HG02852 (cell line): ENCODE measurements at regions not wholly inside any gene's neighbourhood (a gene's known extent, or its start where the extent isn't known, plus 50 kb on each side); places are given as distances from the start of the nearest gene placed in this dataset.

ENCODE experiments used
- ATAC-seq: cut with Tn5 transposase; IDR thresholded peaks from one replicate; pipeline ENCODE4 v1.9.1; 2021; ENCODE audit warnings: mild to moderate bottlenecking, moderate library complexity; ENCODE audit not compliant: unreplicated experiment

GRCh38 chr1:83773059-83773458 lies 225.9 kb downstream of the TTLL7 start:
- no peak for ATAC-seq

DNA sequence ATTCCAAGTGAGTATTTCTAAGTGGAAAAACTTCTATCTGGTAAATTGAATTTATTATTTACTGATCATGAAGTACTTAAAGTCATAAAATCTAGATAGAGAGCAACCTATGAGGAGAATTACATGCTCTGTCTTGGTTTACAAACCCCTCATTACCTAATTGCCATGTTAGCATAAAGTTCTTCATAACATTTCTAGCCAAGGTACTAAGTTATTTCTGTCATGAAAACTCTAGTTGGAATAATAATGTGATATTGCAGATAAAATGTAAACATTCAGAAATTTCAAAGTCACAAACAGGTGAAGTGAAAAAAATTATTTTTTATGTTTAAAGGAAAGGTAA lies 228.6 kb downstream of the TTLL7 start:
- no peak for ATAC-seq

DNA sequence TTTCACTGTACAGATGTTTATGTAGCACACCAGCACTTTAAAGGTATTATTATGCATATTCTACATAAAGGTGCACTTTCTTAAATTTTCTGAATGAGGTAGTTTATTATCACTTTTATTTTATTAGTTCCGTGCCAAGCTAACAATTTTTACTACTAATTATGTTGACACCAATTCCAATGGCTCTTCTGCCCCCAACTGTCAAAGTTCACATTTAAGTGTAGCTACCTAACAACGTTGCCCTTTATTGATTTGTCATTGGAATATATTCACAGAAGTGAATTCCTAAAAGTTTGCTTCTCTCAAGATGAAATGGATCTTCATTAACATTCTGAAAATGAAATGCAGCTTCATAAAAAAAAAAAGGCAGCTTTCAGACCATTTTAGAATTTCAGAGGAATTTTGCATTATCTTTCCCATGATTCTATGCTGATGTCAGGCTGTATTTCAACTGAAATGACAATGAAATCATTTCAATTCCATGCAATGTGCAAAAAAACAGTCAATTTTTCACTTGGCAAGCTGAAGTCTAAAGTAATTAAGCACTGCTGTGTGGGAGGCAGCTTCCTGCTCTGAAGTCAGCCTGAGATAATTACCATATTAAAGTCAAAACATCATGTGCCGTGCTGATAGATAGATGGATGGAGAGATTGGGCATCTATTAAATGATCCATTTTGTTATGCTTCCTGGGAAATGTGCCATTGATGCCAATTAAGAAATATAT lies 229.2 kb downstream of the TTLL7 start:
- no peak for ATAC-seq

GRCh38 chr1:83769072-83769471 lies 229.9 kb downstream of the TTLL7 start:
- no peak for ATAC-seq

- no peak for ATAC-seq
Observed at GRCh38 chr1:83766241-83766691, 232.7 kb downstream of the TTLL7 start.

GRCh38 chr1:83765125-83765524 lies 233.8 kb downstream of the TTLL7 start:
- no peak for ATAC-seq

DNA sequence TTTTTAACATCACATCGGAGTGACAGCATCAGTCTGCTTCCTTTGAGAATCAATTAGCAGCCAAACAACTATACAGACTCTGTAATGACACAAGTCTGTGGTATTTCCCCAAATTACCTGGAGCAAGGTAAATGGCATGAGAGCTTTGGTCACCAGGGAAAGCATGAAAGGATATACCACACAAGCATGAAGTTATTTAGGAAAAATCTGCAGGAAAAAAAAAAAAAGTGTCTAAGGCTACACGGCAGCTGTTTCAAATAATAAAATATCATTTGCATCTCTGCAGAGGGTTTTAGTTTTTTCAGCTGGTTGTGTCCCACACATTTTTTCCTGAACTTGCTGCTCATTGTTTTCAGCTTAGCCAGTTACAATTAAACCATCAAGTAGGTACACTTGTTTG lies 234.7 kb downstream of the TTLL7 start:
- no peak for ATAC-seq

DNA sequence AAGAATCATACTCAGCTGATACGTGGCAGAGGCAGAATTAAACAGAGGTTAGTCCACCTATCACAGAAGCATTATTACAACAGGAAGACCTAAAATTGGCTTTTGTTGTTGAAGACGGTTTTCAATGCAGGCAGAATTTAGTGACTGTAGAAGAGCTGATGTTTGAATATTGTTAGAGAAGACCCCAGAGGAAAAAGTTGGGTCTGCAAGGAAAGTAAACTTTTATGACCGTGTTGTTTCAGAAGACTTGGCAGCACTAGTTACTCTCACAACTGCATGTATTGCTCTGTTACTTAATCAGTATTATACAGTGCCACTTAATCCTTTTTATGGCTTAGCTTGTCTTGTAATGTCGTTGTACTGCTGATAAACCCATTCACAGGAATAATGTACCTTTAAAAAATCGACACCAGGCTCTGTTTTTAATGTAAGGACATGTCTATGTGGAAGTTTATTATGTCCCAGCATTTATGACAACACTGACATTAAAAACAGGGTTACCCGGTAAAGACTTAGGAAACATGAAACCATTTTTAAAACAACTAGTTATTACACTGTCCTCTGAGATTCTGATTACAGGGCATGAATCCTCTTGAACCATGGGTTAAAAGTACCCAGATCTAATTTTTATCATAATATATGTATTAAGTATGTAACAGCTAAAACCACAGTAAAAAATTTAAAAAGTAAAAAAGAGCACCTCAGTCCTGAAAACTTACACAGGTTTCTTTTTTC lies 235.4 kb downstream of the TTLL7 start:
- no peak for ATAC-seq

DNA sequence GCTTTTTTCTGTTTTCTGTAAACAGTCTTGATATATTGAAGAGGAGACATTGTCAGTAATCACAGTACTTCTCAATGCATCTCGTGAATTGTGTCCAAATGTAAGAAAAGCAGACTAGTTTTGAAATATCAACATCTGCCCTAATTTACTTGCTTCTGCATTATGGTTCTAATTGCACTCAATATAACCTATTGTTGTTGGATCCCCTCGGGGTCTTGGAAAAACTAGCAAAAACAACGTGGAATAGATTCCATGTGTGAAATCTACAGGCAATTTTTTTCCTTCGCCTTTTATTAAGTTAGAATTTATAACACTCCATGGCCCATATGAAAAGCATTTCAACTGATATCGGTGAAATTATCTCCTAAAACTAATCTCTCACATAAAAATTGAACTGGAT lies 236.5 kb downstream of the TTLL7 start:
- no peak for ATAC-seq

GRCh38 chr1:83762039-83762365 lies 236.9 kb downstream of the TTLL7 start:
- no peak for ATAC-seq

DNA sequence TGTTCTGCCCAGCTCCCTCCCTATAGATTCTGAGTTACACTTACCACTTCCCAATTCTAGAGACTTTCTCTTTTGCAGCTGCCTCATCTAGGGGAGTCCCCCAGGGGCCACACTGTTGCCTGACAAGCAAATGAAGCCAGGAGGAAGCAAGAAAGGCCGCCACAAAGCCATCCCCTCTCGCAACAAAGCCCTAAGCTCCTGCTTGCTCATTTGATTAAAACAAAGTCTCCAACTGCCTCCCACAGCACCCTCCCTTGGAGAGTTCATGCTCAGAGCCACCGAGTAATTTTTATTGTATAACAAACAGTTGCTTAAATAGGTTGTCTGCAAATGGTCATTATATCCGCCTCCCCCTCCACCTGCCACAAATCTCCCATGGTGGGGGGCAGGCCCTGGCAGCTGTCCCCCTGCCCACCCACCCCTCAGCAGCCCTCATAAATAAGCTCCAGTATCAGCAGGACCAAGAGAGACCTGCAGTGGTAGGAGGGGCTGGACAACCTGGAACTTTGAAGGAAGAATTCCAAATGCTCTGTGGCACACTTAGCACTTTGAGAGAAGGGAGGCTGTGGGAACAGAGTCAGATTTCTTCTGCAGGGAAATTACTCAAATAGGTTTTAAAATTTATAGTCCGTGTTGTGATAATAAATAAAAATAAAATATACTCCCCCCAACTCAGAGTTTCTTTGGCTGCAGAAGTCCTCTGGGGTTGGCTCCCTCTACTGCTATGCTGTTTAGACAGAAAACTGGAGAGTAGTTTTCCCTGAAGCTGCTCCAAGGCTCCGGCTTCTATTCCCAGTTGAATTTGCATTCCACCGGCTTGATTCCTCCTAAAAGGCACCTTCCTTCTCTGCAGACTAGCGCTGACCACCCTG lies 237.5 kb downstream of the TTLL7 start:
- ATAC-seq = peak; percentile 100

- peak; percentile 21 for ATAC-seq
Observed at GRCh38 chr1:83760226-83761021, 238.5 kb downstream of the TTLL7 start.

- ATAC-seq = no peak
Observed at GRCh38 chr1:83756984-83757717, 241.8 kb downstream of the TTLL7 start.

DNA sequence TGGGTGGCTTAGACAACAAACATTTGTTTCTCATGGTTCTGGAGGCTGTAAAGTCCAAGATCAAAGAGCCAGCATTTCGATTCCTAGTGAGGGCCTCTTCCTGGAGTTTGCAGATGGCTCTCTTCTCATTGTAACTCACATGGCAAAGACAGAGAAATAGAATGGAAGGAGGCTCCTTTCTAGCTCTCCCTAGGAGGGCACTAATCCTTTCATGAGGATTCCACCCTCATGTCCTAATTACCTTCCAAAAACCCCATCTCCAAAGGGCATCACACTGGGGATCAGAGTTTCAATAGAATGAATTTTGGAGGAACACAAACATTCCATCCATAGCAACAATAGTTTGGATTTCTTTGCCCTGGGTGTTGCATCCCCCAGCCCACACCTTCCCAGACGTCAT lies 247.3 kb downstream of the TTLL7 start:
- no peak for ATAC-seq

DNA sequence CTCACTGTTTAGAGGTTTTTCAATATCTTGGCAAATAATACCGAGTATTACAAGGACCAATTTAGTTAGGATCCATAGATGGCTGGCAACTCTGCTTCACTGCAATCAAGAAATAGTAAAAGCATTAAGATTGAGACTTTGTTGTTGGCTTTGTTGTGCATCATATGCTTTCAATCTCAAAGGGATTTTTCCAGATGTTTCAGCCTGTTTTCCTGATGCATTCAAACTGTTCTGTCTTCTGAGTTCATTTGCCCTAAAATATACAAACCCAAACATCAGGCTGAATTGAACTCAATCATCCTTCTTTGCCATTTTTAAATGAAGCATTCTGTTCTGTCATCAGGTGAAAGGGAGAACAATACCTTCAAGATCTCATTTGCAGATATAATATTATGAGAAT lies 248.7 kb downstream of the TTLL7 start:
- no peak for ATAC-seq

GRCh38 chr1:83747853-83748482 lies 251.0 kb downstream of the TTLL7 start:
- ATAC-seq = no peak

DNA sequence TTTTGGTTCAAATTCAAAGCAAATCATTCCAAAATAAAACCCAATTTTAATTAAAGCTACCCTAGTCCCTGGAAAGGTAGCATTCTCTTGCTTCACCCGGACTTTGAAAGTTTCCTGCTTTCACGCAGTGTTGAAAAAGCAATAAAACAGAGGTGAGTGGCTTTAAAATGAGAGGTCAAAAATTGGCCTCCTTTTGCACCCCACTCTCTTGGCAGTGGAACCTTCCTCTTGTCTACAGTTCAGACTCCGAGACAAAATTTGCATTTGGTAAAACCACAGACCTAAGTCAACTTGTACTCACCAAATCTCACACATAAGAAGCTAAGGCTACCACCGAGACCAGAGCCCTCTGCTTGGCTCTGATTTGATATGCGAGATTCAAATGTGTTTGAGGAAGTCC lies 252.7 kb downstream of the TTLL7 start:
- ATAC-seq = peak; percentile 94

- ATAC-seq = no peak
Observed at GRCh38 chr1:83742446-83742845, 256.5 kb downstream of the TTLL7 start.

- ATAC-seq = no peak
Observed at GRCh38 chr1:83741770-83742169, 257.2 kb downstream of the TTLL7 start.

GRCh38 chr1:83741348-83741747 lies 257.6 kb downstream of the TTLL7 start:
- ATAC-seq = no peak
